ENCODE measurements at regions not wholly inside any gene's neighbourhood (a gene's known extent, or its start where the extent isn't known, plus 50 kb on each side); places are given as distances from the start of the nearest gene placed in this dataset.
A peak's percentile ranks its signal among the peaks of the same experiment; 100 is the strongest.
"Not testable (repeated sequence)": the region's sequence is repeated elsewhere in the genome, so short reads cannot be mapped to it uniquely, and the experiment has no call there.

GRCh38 chr15:84128706-84129105 is 106.9 kb upstream of the GOLGA6L4 start:
- H3K9me3 ChIP-seq (ENCODE audit: control insufficient read depth in 1 of 2, insufficient read depth in 1 of 2, low read length in 2 of 2); H3K36me3 ChIP-seq (ENCODE audit: insufficient read depth, low read length); H3K9me3 Mint-ChIP-seq; DNase-seq; intact Hi-C loops (cut with DNase I, micrococcal nuclease); H3K36me3 Mint-ChIP-seq (ENCODE audit: low read depth); H3K4me3 Mint-ChIP-seq; H3K27ac ChIP-seq (ENCODE audit: low read depth in 1 of 2, low read length in 2 of 2); H3K4me1 Mint-ChIP-seq (ENCODE audit: low read depth); ATAC-seq (ENCODE audit: poor library complexity); CTCF ChIA-PET; POLR2A ChIA-PET; H3K27me3 ChIP-seq (ENCODE audit: control insufficient read depth in 1 of 2, insufficient read depth in 2 of 2, low read length in 2 of 2); H3K4me1 ChIP-seq (ENCODE audit: insufficient read depth, low read length); H3K27ac Mint-ChIP-seq; H3K4me3 ChIP-seq (ENCODE audit: low read length): not testable (repeated sequence)
- peaks cover 15% of the 10 kb centered on the region for H3K27me3 Mint-ChIP-seq

GRCh38 chr15:84130098-84130831 is 105.3 kb upstream of the GOLGA6L4 start:
- H3K9me3 Mint-ChIP-seq; H3K36me3 Mint-ChIP-seq (ENCODE audit: low read depth); H3K4me1 Mint-ChIP-seq (ENCODE audit: low read depth); H3K4me1 ChIP-seq (ENCODE audit: insufficient read depth, low read length); ATAC-seq (ENCODE audit: poor library complexity); H3K9me3 ChIP-seq (ENCODE audit: control insufficient read depth in 1 of 2, insufficient read depth in 1 of 2, low read length in 2 of 2); H3K4me3 ChIP-seq (ENCODE audit: low read length); DNase-seq; H3K27me3 ChIP-seq (ENCODE audit: control insufficient read depth in 1 of 2, insufficient read depth in 2 of 2, low read length in 2 of 2); CTCF ChIA-PET; intact Hi-C loops (cut with DNase I, micrococcal nuclease); H3K4me3 Mint-ChIP-seq; H3K27ac Mint-ChIP-seq; POLR2A ChIA-PET; H3K27ac ChIP-seq (ENCODE audit: low read depth in 1 of 2, low read length in 2 of 2); H3K36me3 ChIP-seq (ENCODE audit: insufficient read depth, low read length): not testable (repeated sequence)
- peaks cover 24% of the 10 kb centered on the region for H3K27me3 Mint-ChIP-seq

GRCh38 chr15:84135931-84136456 is 99.6 kb upstream of the GOLGA6L4 start:
- H3K9me3 ChIP-seq (ENCODE audit: control insufficient read depth in 1 of 2, insufficient read depth in 1 of 2, low read length in 2 of 2); POLR2A ChIA-PET; H3K27ac ChIP-seq (ENCODE audit: low read depth in 1 of 2, low read length in 2 of 2); H3K4me1 Mint-ChIP-seq (ENCODE audit: low read depth); CTCF ChIA-PET; DNase-seq; H3K4me1 ChIP-seq (ENCODE audit: insufficient read depth, low read length); H3K36me3 Mint-ChIP-seq (ENCODE audit: low read depth); H3K27me3 ChIP-seq (ENCODE audit: control insufficient read depth in 1 of 2, insufficient read depth in 2 of 2, low read length in 2 of 2); intact Hi-C loops (cut with DNase I, micrococcal nuclease); H3K36me3 ChIP-seq (ENCODE audit: insufficient read depth, low read length); ATAC-seq (ENCODE audit: poor library complexity); H3K27ac Mint-ChIP-seq; H3K9me3 Mint-ChIP-seq; H3K4me3 ChIP-seq (ENCODE audit: low read length); H3K4me3 Mint-ChIP-seq: not testable (repeated sequence)
- peaks cover 20% of the 10 kb centered on the region for H3K27me3 Mint-ChIP-seq

- Mint-ChIP-seq H3K9me3 (no peaks in the 10 kb centered on the region), H3K36me3 (ENCODE audit: low read depth) (no peaks in the 10 kb centered on the region), H3K27ac (no peak overlapping the region), H3K4me3 (peak overlapping the region; percentile 21), H3K27me3 (peaks cover 6% of the 10 kb centered on the region), H3K4me1 (ENCODE audit: low read depth) (no peaks in the 10 kb centered on the region)
- Histone ChIP-seq H3K9me3 (ENCODE audit: control insufficient read depth in 1 of 2, insufficient read depth in 1 of 2, low read length in 2 of 2) (no peaks in the 10 kb centered on the region), H3K4me3 (ENCODE audit: low read length) (no peak overlapping the region), H3K36me3 (ENCODE audit: insufficient read depth, low read length) (no peaks in the 10 kb centered on the region), H3K27ac (ENCODE audit: low read depth in 1 of 2, low read length in 2 of 2) (no peak overlapping the region), H3K27me3 (ENCODE audit: control insufficient read depth in 1 of 2, insufficient read depth in 2 of 2, low read length in 2 of 2) (no peaks in the 10 kb centered on the region), H3K4me1 (ENCODE audit: insufficient read depth, low read length) (peaks cover 4% of the 10 kb centered on the region)
- intact Hi-C loops (cut with DNase I, micrococcal nuclease) = no loop called here
- ChIA-PET CTCF (interaction anchor here (0.6 kb wide), 1 partner anchor 1066 kb away, joined by 3 read pairs; no protein-coding TSS in a partner anchor), POLR2A (no interaction called here)
- ATAC-seq (ENCODE audit: poor library complexity) = peak; percentile 98
- peak; percentile 57 to 90 (median 66) for DNase-seq
- TF ChIP-seq CTCF (IDR thresholded peaks at IDR 0.05) = peak; percentile 76
Measured at GRCh38 chr15:84142888-84143337, 92.7 kb upstream of the GOLGA6L4 start.
